K562 (cell line): ENCODE measurements at regions not wholly inside any gene's neighbourhood (a gene's known extent, or its start where the extent isn't known, plus 50 kb on each side); places are given as distances from the start of the nearest gene placed in this dataset.

Experiments used
- ATAC-seq: fragments of 200-7000 bp; cut with Tn5 transposase; 3 replicates; pipeline ENCODE4 v1.9.1; 2020; ENCODE audit warnings: moderate library complexity
- BruUV-seq: library from RNA; stranded (reverse); fragments of 400-500 nt; replicated peaks from 2 replicates; lab custom pipeline; 2021; lab: Mats Ljungman, UMichigan
- CTCF ChIA-PET: fragments of 300-600 bp; formaldehyde crosslinking; extraction: SDS; loops from one replicate; lab custom pipeline; 2021; ENCODE audit warnings: low intra/inter-chr PET ratio; lab: Yijun Ruan, JAX
- POLR2A ChIA-PET: fragments of 300-600, 350-650 bp; sonication (Branson Sonifier 250); formaldehyde crosslinking; extraction: SDS; loops from one replicate; lab custom pipeline; 2021; ENCODE audit warnings: antibody characterized with exemption, inconsistent platforms; lab: Yijun Ruan, JAX
- DNase-seq, 4 experiments: peaks; one replicate each; pipeline versions ENCODE4 v3.0.0 to v3.0.0-alpha.2; 2011 to 2018; ENCODE audit warnings: low spot score in 3 of 4, mixed read lengths in 3 of 4; ENCODE audit errors: extremely low read depth in 1 of 4
- FAIRE-seq: peaks from 2 replicates; lab custom pipeline; 2011; peaks lifted over from hg19 to GRCh38; lab: Jason Lieb, UNC
- H2AFZ ChIP-seq: 2 replicates; pipeline ENCODE4 v1.6.0; 2011; ENCODE audit warnings: low read depth, low read length, control low read depth, inconsistent platforms
- H3K27ac ChIP-seq: fragments of 200-600 bp; 3 replicates; pipeline ENCODE4 v1.8.0; 2011; ENCODE audit warnings: low read depth, mild to moderate bottlenecking, control low read depth, inconsistent platforms, low read length, moderate library complexity, mixed read lengths; ENCODE audit errors: extremely low read depth
- H3K27me3 ChIP-seq, 2 experiments: fragments of 300-600 bp in 1 of 2; 2 replicates in 1 of 2; 3 replicates in 1 of 2; pipeline versions ENCODE4 v1.6.0 to v1.8.0; 2011; ENCODE audit warnings: inconsistent platforms in 2 of 2, low read length in 2 of 2, mild to moderate bottlenecking in 1 of 2, mixed read lengths in 1 of 2, moderate library complexity in 1 of 2; ENCODE audit not compliant: control insufficient read depth in 2 of 2, insufficient read depth in 2 of 2
- H3K36me3 ChIP-seq: fragments of 300-600 bp; 3 replicates; pipeline ENCODE4 v1.8.0; 2011; ENCODE audit warnings: mild to moderate bottlenecking, low read length, inconsistent platforms; ENCODE audit not compliant: control insufficient read depth, insufficient read depth
- H3K4me1 ChIP-seq, 2 experiments: fragments of 200-600 bp in 1 of 2; replicated peaks in 1 of 2; 2 replicates in 1 of 2; 3 replicates in 1 of 2; pipeline versions ENCODE4 v1.5.1 to v1.8.0; 2011; ENCODE audit warnings: inconsistent platforms in 2 of 2, low read length in 2 of 2, mild to moderate bottlenecking in 1 of 2, mixed read lengths in 1 of 2, moderate library complexity in 1 of 2; ENCODE audit not compliant: control insufficient read depth in 2 of 2, insufficient read depth in 2 of 2
- H3K4me2 ChIP-seq: 2 replicates; pipeline ENCODE4 v1.6.1; 2011; ENCODE audit warnings: low read length, control low read depth, inconsistent platforms, mixed read lengths; ENCODE audit not compliant: insufficient read depth
- H3K4me3 ChIP-seq: fragments of 200-600 bp; sonication (generic), shearing (Covaris generic); 2 replicates; pipeline ENCODE4 v1.5.1; 2016; ENCODE audit warnings: control low read depth, inconsistent platforms
- H3K79me2 ChIP-seq: fragments of 200-600 bp; 3 replicates; pipeline ENCODE4 v1.8.0; 2011; ENCODE audit warnings: low read length, inconsistent platforms; ENCODE audit not compliant: control insufficient read depth, insufficient read depth
- H3K9ac ChIP-seq, 2 experiments: 2 replicates each; pipeline versions ENCODE4 v1.6.0 to v1.6.1; 2011; ENCODE audit warnings: low read depth in 2 of 2, low read length in 2 of 2, control low read depth in 1 of 2, inconsistent platforms in 1 of 2, mild to moderate bottlenecking in 1 of 2, mixed read lengths in 1 of 2; ENCODE audit not compliant: insufficient read depth in 1 of 2
- H3K9me1 ChIP-seq: one replicate; pipeline ENCODE4 v1.6.0; 2011; ENCODE audit warnings: inconsistent platforms, mild to moderate bottlenecking, low read length, moderate library complexity; ENCODE audit not compliant: control insufficient read depth, insufficient read depth
- H3K9me3 ChIP-seq: replicated peaks from 2 replicates; pipeline ENCODE4 v1.5.1; 2011; ENCODE audit warnings: low read depth, low read length, inconsistent platforms; ENCODE audit not compliant: control insufficient read depth, insufficient read depth
- H4K20me1 ChIP-seq: replicated peaks from 2 replicates; pipeline ENCODE4 v1.6.1; 2011; ENCODE audit warnings: low read length, inconsistent platforms, mixed read lengths; ENCODE audit not compliant: control insufficient read depth, insufficient read depth
- GABPB1 ChIP-seq: sonication (generic); formaldehyde crosslinking; IDR thresholded peaks from 2 replicates; pipeline ENCODE4 v1.8.0; 2022; ENCODE audit warnings: mild to moderate bottlenecking, missing genetic modification reagents
- JUND ChIP-seq, 2 experiments: IDR thresholded peaks; 2 replicates in 1 of 2; 3 replicates in 1 of 2; pipeline ENCODE4 v1.6.1; 2011; ENCODE audit warnings: borderline replicate concordance in 2 of 2, low read depth in 2 of 2, low read length in 2 of 2, improper control_type of control experiment in 1 of 2, missing biosample characterization in 1 of 2, missing genetic modification characterization in 1 of 2, missing genetic modification reagents in 1 of 2
- KAT7 ChIP-seq: sonication (generic); formaldehyde crosslinking; IDR thresholded peaks from 2 replicates; pipeline ENCODE4 v1.8.0; 2022; ENCODE audit warnings: missing genetic modification reagents, mild to moderate bottlenecking, borderline replicate concordance
- NFXL1 ChIP-seq: fragments of 450-650 bp; formaldehyde crosslinking; IDR thresholded peaks from 2 replicates; pipeline ENCODE4 v1.4.0; 2021; ENCODE audit warnings: mild to moderate bottlenecking
- RBM14 ChIP-seq: fragments of 200-400 bp; formaldehyde crosslinking; IDR thresholded peaks from 2 replicates; pipeline ENCODE4 v1.6.1; 2018; ENCODE audit warnings: low read depth, mild to moderate bottlenecking, low read length, moderate library complexity, borderline replicate concordance; ENCODE audit not compliant: insufficient read depth
- SMC3 ChIP-seq: conservative IDR thresholded peaks from 2 replicates; pipeline ENCODE4 v1.6.1; 2011; ENCODE audit warnings: low read depth, low read length, improper control_type of control experiment; ENCODE audit not compliant: insufficient read depth
- TAF1 ChIP-seq: IDR thresholded peaks from 2 replicates; pipeline ENCODE4 v1.6.1; 2011; ENCODE audit warnings: mild to moderate bottlenecking, low read length, moderate library complexity; ENCODE audit not compliant: insufficient read depth, control insufficient read depth, severe bottlenecking; ENCODE audit errors: extremely low read depth
- ZNF347 ChIP-seq: fragments of 450-650 bp; formaldehyde crosslinking; IDR thresholded peaks from 2 replicates; pipeline ENCODE4 v1.4.0; 2020; ENCODE audit warnings: low read depth, mild to moderate bottlenecking, moderate library complexity
- ZNF583 ChIP-seq: fragments of 250-450 bp; sonication (Bioruptor Pico); IDR thresholded peaks from 2 replicates; pipeline ENCODE4 v1.4.0; 2020
- ZNF655 ChIP-seq: fragments of 250-450 bp; sonication (Bioruptor Pico); IDR thresholded peaks from 2 replicates; pipeline ENCODE4 v1.5.0; 2021
- WGBS: fragments of 100-300 bp; shearing (Covaris generic); methylation state at CpG from one replicate; pipeline ENCODE4 v1.1.6; 2016; ENCODE audit warnings: low coverage, mixed read lengths; ENCODE audit not compliant: insufficient coverage; ENCODE audit errors: missing lambda C conversion rate; 5-methylcytosine and 5-hydroxymethylcytosine counted together
- in situ Hi-C: fragments of 300-500 bp; cut with MboI; formaldehyde crosslinking; loops from 4 replicates; pipeline ENCODE4 v1.15.0; 2018; ENCODE audit warnings: inconsistent platforms, mixed read lengths
- intact Hi-C: fragments of 100-400 bp; cut with micrococcal nuclease; formaldehyde crosslinking; loops from 2 replicates; pipeline ENCODE4 v1.14.2; 2022
- TF ChIP-seq, protein P1 (sequence below): fragments of 450-650 bp; IDR thresholded peaks from 2 replicates; pipeline ENCODE4 v1.6.1; 2014; ENCODE audit warnings: low read depth, mild to moderate bottlenecking, moderate library complexity, borderline replicate concordance
- TF ChIP-seq, protein P2 (sequence below): fragments of 250-450 bp; sonication (Bioruptor Pico); IDR thresholded peaks from 2 replicates; pipeline ENCODE4 v1.5.0; 2020; ENCODE audit warnings: mild to moderate bottlenecking

DNA sequence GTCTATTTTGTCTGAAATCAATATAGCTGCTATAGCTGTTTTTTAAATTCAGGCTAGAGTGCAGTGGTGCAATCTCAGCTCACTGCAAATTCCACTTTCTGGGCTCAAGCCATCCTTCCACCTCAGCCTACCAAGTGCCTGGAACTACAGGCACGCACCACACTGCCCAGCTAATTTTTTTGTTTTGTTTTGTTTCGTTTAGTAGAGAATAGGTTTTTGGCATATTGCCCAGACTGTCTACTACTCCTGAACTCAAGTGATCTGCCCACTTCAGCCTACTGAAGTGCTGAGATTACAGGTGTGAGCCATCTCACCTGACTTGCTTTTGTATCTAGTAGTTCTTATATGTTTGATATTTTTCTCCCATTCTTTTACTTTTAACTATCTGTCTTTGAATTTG, 259.7 kb downstream of the CDH19 start:
- FAIRE-seq (no peak), ATAC-seq (no peak), DNase-seq (no peak)
- no peak overlapping the region for H3K27ac ChIP-seq
- no peaks in the 10 kb centered on the region for H4K20me1 ChIP-seq
- H3K4me1 ChIP-seq: no peaks in the 10 kb centered on the region
- no peaks in the 10 kb centered on the region for H3K9me3 ChIP-seq
- TF ChIP-seq SMC3: no peak
- H3K4me3 ChIP-seq: no peak overlapping the region
- intact Hi-C loops (no loop called here), in situ Hi-C loops (no loop called here)
- H3K79me2 ChIP-seq: no peaks in the 10 kb centered on the region
- no peak overlapping the region for H2AFZ ChIP-seq
- ChIA-PET POLR2A (no interaction called here), CTCF (no interaction called here)
- no TSS peak for BruUV-seq
- H3K9ac ChIP-seq: no peak overlapping the region
- 0% methylated on average over 2 of the region's 2 CpGs for WGBS
- no peaks in the 10 kb centered on the region for H3K9me1 ChIP-seq
- no peaks in the 10 kb centered on the region for H3K27me3 ChIP-seq
- no peaks in the 10 kb centered on the region for H3K36me3 ChIP-seq
- H3K4me2 ChIP-seq: no peak overlapping the region

- Histone ChIP-seq H3K9me1 (no peaks in the 10 kb centered on the region), H3K36me3 (no peaks in the 10 kb centered on the region), H3K79me2 (no peaks in the 10 kb centered on the region), H3K4me2 (no peak overlapping the region), H3K27ac (no peak overlapping the region), H3K9me3 (no peaks in the 10 kb centered on the region), H3K4me1 (no peaks in the 10 kb centered on the region), H3K4me3 (no peak overlapping the region), H2AFZ (no peak overlapping the region), H3K9ac (no peak overlapping the region), H3K27me3 (no peaks in the 10 kb centered on the region)
- in situ Hi-C loops: no loop called here
- POLR2A ChIA-PET: no interaction called here
- intact Hi-C loops: no loop called here
- no peak for TF ChIP-seq ZNF583
- TF ChIP-seq, protein P1, sequence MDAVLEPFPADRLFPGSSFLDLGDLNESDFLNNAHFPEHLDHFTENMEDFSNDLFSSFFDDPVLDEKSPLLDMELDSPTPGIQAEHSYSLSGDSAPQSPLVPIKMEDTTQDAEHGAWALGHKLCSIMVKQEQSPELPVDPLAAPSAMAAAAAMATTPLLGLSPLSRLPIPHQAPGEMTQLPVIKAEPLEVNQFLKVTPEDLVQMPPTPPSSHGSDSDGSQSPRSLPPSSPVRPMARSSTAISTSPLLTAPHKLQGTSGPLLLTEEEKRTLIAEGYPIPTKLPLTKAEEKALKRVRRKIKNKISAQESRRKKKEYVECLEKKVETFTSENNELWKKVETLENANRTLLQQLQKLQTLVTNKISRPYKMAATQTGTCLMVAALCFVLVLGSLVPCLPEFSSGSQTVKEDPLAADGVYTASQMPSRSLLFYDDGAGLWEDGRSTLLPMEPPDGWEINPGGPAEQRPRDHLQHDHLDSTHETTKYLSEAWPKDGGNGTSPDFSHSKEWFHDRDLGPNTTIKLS: no peak
- TF ChIP-seq TAF1: no peak
- TF ChIP-seq ZNF347: no peak
- TF ChIP-seq JUND (IDR thresholded peaks at IDR 0.05; ENCODE audit: borderline replicate concordance, low read depth, low read length): no peak
- TF ChIP-seq JUND (tag; IDR thresholded peaks at IDR 0.05; ENCODE audit: borderline replicate concordance, low read depth, low read length): no peak
- no peak for TF ChIP-seq GABPB1 (CRISPR knock-in tag)
- TF ChIP-seq KAT7: no peak
- TF ChIP-seq, protein P2, sequence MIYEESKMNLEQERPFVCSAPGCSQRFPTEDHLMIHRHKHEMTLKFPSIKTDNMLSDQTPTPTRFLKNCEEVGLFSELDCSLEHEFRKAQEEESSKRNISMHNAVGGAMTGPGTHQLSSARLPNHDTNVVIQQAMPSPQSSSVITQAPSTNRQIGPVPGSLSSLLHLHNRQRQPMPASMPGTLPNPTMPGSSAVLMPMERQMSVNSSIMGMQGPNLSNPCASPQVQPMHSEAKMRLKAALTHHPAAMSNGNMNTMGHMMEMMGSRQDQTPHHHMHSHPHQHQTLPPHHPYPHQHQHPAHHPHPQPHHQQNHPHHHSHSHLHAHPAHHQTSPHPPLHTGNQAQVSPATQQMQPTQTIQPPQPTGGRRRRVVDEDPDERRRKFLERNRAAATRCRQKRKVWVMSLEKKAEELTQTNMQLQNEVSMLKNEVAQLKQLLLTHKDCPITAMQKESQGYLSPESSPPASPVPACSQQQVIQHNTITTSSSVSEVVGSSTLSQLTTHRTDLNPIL (CRISPR knock-in tag): no peak
- TF ChIP-seq NFXL1: no peak
- no peak for TF ChIP-seq ZNF655 (CRISPR knock-in tag)
- TF ChIP-seq RBM14: no peak
- TF ChIP-seq, all 486 proteins: peak for 0
- no TSS peak for BruUV-seq
- CTCF ChIA-PET: no interaction called here
- ATAC-seq (no peak), DNase-seq (no peak), FAIRE-seq (no peak)
- no peaks in the 10 kb centered on the region for H4K20me1 ChIP-seq
Observed at GRCh38 chr18:66342577-66342976, 261.3 kb downstream of the CDH19 start.
